Caki2 (cell line): ENCODE measurements at regions not wholly inside any gene's neighbourhood (a gene's known extent, or its start where the extent isn't known, plus 50 kb on each side); places are given as distances from the start of the nearest gene placed in this dataset.

Experiments
- DNase-seq: peaks from one replicate; pipeline ENCODE4 v3.0.0-alpha.2; 2015; ENCODE audit warnings: low read depth
- in situ Hi-C: cut with HindIII; loops from 2 replicates; pipeline ENCODE4 v1.10.0; 2016; ENCODE audit warnings: low sequenced_read_pairs, low pct_unique_long_range_greater_than_20kb, mixed read lengths

DNA sequence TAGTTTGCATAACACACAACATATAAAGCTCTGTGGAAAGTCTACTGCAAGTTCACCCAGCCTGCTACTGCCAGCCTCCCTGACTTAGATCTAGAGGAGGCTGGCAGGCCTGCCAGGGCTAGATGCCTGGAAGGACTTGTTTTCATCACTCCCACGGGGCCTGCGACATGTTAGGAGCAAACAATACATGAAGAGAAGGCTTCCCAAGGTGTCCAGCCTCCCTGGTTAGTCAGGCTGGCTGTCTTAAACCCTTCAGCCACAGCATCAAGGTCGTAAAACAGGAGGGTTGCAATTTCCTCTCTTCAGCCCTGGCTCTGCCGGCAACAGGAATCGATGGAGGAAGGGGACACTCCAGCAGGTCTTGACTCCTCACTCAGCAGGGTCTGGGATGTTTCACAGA is 104.5 kb downstream of the NGF start:
- DNase-seq: no peak
- in situ Hi-C loops: no loop called here

- in situ Hi-C loops: no loop called here
- no peak for DNase-seq
Measured at GRCh38 chr1:115230281-115230680, 107.8 kb downstream of the NGF start.

DNA sequence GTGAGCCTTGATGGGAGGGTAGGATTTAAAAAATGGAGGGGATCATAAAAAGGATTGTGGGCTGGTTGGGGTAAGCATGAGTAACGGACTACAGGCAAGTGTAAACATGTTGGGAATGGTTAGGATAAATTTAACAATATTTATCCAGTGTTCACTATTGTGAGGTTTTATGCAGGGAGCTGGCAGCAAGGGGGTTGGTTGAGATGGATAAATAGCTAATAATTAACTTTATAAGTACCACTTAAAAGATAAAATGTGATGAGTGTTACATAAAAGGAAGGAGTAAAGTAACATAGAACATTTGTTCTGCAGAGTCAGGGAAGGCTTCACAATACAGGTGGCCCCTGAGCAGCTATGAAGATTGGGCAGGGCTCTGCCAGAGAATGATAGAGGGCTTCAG is 109.0 kb downstream of the NGF start:
- in situ Hi-C loops: no loop called here
- DNase-seq: peak; percentile 18

GRCh38 chr1:115228191-115228590 is 109.9 kb downstream of the NGF start:
- DNase-seq: no peak
- in situ Hi-C loops: no loop called here

DNA sequence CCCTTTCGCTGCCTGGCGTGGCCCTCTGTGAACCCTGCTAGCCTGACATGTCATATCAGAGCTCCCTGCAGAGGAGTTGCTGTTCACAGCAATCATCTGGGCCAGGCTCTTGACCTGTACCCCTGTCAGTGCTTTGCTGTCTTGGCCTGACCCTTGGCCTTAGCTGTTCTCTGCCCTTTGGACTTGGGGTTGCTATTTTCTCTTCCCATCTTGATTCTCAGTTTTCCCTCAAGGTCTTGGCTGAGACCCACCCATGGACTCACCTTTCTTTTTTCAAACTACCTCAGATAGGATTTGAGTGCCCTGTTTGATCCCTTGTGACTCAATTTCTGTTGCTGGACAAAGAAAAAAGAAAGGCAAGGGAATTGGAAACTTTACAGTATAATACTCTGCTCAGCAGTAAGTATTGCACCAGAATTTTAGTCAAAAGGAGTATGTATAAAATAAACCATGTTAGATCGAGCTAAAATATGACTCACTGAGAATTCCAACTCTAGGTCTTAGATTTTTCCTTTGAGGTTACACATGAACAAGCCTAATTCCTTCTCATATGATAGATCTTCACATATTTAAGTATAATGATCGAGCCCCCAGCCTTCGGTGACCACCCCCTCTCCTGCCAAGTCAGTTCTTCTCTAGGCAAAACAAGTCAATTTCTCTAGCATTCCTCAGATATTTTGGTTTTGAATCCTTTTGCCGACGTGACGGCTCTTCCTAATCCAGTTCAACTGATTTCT is 110.5 kb downstream of the NGF start:
- in situ Hi-C loops: no loop called here
- DNase-seq: no peak

- in situ Hi-C loops: no loop called here
- DNase-seq: no peak
Measured at GRCh38 chr1:115225993-115226685, 111.9 kb downstream of the NGF start.

DNA sequence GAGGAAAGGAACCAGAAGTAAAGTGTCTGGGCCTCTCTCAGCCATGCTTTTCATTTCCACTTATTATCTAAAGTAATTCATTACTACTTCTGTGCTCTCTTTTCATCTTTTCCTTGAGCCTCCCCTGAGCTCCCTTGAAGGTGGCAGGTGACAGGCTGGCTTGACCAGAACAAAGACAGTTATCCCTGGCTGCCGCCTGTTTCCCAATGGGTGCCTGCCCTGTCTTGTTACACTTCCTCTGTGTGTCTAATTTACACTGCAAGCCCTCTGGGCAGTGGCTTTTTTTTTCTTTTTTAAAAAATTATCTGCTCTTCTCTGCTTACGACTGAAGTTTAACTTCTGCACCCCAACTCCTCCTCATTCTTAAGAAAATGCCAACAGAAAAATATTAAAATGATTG is 113.4 kb downstream of the NGF start:
- DNase-seq: no peak
- in situ Hi-C loops: no loop called here

DNA sequence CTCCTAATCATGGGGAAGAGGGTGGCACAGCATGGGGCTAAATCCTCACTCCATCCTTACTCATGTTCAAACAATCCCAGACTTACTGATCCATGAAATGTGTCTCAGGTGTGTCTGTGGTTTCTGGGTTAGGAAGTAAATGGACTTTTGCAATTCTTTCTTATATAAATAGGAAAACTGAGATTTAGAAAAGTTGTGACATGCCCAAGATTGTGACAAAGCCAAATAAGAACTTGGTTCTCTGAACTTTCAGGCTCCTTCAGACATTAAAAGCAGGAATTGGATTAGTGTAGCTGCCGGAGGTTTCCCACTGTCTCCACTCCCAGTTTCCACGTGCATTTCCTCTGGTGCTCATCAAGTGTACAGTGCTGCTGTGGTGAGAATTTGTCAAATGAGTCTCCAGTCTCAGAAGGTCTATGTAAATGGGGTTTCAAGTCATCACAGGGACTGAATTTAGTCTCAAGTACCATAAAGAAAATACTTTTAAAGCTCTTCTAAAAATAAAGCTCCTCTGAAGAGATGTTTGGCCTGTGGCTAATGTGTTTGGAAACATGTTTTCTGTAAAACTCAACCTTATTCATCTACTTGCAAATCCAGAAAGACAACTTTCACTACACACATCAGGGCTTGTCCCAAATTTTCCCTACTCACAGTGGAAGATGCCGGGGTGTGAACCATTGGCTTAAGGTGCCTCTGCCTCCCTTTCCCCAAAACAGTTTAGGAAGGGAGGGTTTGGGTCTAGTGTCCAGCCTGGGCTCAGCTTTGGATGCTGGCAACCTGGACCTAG is 115.2 kb downstream of the NGF start:
- in situ Hi-C loops: no loop called here
- DNase-seq: peak; percentile 50

GRCh38 chr1:115220340-115221270 is 117.4 kb downstream of the NGF start:
- in situ Hi-C loops: no loop called here
- no peak for DNase-seq

GRCh38 chr1:115219927-115220326 is 118.1 kb downstream of the NGF start:
- in situ Hi-C loops: no loop called here
- no peak for DNase-seq

- in situ Hi-C loops: no loop called here
- DNase-seq: no peak
Measured at GRCh38 chr1:115218699-115219098, 119.3 kb downstream of the NGF start.

- no peak for DNase-seq
- in situ Hi-C loops: no loop called here
Measured at GRCh38 chr1:115218034-115218405, 120.0 kb downstream of the NGF start.

DNA sequence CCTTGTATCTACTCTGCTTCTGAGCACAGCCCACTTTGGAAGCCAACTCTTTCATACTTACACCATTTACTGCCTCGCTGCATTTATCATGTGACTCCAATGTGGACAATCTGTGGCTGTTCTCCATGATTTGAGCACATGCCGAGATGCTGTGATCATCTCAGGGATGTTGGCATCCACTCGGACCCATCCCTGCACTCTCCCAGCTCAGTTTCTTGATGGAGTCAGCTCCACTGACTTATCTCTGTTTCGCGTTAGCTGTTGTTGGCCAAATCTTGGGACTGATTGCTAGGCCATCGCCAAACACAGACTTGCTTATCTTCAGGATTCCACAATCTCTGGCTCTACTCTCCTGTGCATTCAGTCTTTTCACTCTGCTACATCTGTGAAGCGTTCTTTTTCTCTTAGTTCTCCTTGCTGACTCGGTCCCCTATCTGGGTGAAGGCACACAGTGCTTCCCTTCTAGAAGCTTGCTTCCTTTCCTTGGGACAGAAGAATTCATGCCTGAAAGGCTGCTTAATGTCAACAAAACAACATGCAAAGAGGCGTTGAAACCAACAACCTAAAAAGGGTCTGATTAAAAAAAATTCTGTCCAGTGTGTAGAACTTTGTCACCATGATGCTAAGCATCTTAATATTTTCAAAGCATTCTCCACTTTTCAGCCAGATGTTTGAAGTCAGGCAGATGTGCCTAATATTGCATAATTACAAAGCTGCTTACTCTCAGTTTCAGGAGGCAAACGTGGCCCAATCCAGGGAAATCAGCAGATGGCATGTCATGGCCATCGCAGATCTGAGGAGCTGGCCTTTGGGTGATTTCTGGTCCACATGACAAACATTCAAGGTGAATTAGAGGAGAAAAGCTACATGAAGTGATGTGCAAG is 120.7 kb downstream of the NGF start:
- in situ Hi-C loops: no loop called here
- DNase-seq: no peak

DNA sequence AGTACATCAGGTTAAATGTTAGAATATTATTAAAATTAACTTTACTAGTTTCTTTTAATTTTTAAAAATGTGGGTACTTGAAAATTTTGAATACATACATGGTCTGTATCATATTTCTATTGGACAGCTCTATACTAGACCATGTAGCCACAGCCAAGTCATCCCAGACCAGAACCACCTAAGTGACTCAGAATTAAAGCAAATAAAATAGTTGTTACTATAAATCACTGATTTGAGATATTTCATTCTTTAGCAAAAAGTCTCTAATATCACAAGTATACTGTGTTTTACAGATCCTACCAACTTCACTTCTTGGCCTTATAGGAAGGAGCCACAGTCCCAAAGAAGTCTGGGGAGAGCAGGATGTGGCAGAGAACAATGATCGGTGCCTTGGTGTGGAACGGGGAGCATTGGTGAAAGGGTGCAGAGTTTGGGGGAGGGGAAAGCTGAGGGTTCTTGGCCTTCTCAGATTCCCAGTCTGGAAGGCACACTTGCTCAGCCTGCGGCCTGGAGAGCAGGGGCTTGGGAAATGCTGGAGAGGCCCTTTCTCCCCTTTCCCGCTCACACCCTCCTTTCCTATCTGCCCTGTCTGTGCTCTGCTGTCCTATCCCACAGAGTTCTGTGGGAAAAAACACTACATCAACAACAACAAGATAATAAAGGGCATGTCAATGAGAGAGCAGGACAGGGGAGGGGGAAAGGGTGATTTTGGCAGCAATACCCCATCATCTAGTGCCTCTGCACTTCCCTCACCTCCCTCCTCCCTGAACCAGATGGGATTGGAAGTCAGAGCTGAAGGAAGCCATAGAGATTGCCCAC is 122.1 kb downstream of the NGF start:
- DNase-seq: no peak
- in situ Hi-C loops: no loop called here

DNA sequence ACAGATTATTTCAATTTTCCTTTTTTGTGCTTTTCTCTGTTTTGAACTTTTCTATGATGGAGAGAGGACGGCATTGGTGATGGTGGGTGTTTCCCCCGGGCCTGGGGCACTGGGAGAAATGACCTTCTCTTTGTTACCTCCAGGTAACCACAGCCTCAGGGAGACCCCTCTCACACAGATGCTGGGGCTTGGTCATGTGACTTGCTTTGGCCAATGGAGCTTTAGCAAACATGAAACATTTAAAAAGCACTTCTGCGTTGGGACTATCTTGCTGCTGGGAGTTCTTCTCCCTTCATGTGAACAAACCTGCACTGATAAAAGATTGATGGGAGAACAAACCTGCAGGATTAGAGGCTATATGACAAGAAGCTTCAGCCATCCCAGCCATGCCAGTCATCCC is 122.9 kb downstream of the NGF start:
- in situ Hi-C loops: no loop called here
- no peak for DNase-seq

DNA sequence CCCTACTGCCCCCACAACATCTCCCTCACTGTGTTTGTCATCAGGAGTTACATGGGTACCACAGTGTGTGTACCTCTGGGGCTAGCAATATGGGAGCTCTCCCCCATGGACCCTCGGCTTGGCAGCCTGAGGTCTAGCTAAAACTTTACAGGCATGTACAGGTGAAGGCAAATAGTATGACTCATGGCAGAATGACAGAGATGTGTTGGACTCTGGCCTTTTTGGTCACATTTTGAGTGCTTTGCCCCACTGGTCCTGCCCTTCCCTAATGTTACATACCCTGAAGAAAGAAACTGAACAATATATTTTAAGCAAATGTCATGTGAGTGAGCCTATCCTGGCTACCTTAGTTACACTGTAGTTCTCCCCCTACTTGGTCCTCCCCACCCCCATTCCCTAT is 124.0 kb downstream of the NGF start:
- in situ Hi-C loops: no loop called here
- no peak for DNase-seq

GRCh38 chr1:115213130-115213529 is 123.8 kb upstream of the TSPAN2 start:
- in situ Hi-C loops: no loop called here
- DNase-seq: no peak
